ENCODE measurements at regions not wholly inside any gene's neighbourhood (a gene's known extent, or its start where the extent isn't known, plus 50 kb on each side); places are given as distances from the start of the nearest gene placed in this dataset.
"Not testable (repeated sequence)": the region's sequence is repeated elsewhere in the genome, so short reads cannot be mapped to it uniquely, and the experiment has no call there.

DNA sequence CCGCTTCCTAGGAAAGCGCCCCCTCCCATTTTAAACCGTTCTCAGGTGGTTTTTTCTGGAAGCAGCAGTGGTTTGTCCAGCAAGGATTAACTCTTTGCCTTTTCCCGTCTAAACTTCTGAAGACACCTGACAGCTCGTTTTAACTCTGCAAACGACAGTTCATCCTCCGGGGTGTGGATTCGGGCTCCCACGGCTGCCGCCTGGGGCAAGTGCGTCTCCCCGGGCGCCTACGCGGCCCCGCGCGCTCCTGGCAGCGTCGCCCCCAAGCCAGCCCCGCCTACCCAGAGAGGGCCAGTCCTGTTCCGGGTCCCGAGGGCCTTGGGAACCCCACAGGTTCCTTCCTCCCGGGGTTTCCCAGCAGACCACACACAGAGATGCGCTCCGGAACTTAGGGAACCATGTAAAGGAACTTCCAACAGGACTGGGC is 54.4 kb downstream of the PRR18 start:
- Mint-ChIP-seq H3K4me3 (ENCODE audit: unreplicated experiment) (peak overlapping the region; percentile 47), H3K27me3 (ENCODE audit: unreplicated experiment) (no peaks in the 10 kb centered on the region), H3K9me3 (ENCODE audit: unreplicated experiment) (no peaks in the 10 kb centered on the region), H3K36me3 (ENCODE audit: low read depth, unreplicated experiment) (no peaks in the 10 kb centered on the region), H3K27ac (ENCODE audit: unreplicated experiment) (no peak overlapping the region), H3K4me1 (ENCODE audit: unreplicated experiment) (peaks cover 9% of the 10 kb centered on the region)
- DNase-seq (ENCODE audit: low spot score): peak; percentile 31
- TF ChIP-seq, protein P1, sequence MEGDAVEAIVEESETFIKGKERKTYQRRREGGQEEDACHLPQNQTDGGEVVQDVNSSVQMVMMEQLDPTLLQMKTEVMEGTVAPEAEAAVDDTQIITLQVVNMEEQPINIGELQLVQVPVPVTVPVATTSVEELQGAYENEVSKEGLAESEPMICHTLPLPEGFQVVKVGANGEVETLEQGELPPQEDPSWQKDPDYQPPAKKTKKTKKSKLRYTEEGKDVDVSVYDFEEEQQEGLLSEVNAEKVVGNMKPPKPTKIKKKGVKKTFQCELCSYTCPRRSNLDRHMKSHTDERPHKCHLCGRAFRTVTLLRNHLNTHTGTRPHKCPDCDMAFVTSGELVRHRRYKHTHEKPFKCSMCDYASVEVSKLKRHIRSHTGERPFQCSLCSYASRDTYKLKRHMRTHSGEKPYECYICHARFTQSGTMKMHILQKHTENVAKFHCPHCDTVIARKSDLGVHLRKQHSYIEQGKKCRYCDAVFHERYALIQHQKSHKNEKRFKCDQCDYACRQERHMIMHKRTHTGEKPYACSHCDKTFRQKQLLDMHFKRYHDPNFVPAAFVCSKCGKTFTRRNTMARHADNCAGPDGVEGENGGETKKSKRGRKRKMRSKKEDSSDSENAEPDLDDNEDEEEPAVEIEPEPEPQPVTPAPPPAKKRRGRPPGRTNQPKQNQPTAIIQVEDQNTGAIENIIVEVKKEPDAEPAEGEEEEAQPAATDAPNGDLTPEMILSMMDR (IDR thresholded peaks at IDR 0.05; ENCODE audit: unreplicated experiment): no peak

DNA sequence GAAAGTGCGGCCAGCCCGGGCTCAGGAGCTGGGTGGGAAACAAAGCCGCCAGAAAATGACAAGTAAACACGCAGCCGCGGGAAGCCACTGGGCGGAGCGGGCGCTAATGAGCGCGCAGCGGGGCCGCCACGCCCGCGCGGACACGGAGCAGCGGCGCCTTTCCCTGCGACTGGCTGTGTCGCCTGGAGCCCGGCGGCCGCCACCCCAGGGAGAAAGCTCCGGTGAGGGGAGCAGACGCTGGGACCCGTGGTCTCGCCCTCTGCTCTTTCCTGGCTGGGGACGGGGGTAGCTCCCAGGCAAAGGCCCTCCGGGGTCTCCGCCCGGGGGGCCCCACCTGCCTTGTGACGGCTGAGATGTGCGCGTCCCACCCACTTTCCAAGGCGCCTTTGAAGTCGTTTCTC is 54.9 kb downstream of the PRR18 start:
- H3K4me1 Mint-ChIP-seq (ENCODE audit: unreplicated experiment): peaks cover 5% of the 10 kb centered on the region
- no peak overlapping the region for H3K27ac Mint-ChIP-seq (ENCODE audit: unreplicated experiment)
- H3K36me3 Mint-ChIP-seq (ENCODE audit: low read depth, unreplicated experiment): no peaks in the 10 kb centered on the region
- TF ChIP-seq, protein P1 (IDR thresholded peaks at IDR 0.05; ENCODE audit: unreplicated experiment): no peak
- H3K27me3 Mint-ChIP-seq (ENCODE audit: unreplicated experiment): no peaks in the 10 kb centered on the region
- DNase-seq (ENCODE audit: low spot score): peak; percentile 42
- peak overlapping the region; percentile 83 for H3K4me3 Mint-ChIP-seq (ENCODE audit: unreplicated experiment)
- H3K9me3 Mint-ChIP-seq (ENCODE audit: unreplicated experiment): no peaks in the 10 kb centered on the region

DNA sequence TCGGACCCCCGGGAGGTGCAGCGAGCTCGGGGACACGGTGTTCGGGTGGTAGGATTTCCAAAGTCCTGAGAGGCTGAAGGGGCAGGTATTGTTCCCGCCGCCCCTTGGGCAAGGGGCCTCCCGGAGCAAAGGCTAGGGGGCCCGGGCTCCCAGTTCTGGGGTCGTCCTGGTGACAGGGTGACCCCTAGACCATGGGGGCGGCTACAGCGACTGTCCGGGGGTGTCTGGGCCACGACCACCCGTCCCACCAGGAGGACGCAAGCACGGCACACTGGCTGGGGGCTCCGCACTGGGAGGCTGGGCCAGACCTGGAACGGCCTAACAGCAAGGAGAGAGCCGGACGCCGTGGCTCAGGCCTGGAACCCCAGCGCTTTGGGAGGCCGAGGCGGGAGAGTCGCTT is 55.6 kb downstream of the PRR18 start:
- no peak overlapping the region for H3K4me3 Mint-ChIP-seq (ENCODE audit: unreplicated experiment)
- H3K9me3 Mint-ChIP-seq (ENCODE audit: unreplicated experiment): no peaks in the 10 kb centered on the region
- H3K27ac Mint-ChIP-seq (ENCODE audit: unreplicated experiment): no peak overlapping the region
- H3K4me1 Mint-ChIP-seq (ENCODE audit: unreplicated experiment): peaks cover 3% of the 10 kb centered on the region
- no peak for DNase-seq (ENCODE audit: low spot score)
- TF ChIP-seq, protein P1 (IDR thresholded peaks at IDR 0.05; ENCODE audit: unreplicated experiment): no peak
- no peaks in the 10 kb centered on the region for H3K36me3 Mint-ChIP-seq (ENCODE audit: low read depth, unreplicated experiment)
- H3K27me3 Mint-ChIP-seq (ENCODE audit: unreplicated experiment): no peaks in the 10 kb centered on the region

DNA sequence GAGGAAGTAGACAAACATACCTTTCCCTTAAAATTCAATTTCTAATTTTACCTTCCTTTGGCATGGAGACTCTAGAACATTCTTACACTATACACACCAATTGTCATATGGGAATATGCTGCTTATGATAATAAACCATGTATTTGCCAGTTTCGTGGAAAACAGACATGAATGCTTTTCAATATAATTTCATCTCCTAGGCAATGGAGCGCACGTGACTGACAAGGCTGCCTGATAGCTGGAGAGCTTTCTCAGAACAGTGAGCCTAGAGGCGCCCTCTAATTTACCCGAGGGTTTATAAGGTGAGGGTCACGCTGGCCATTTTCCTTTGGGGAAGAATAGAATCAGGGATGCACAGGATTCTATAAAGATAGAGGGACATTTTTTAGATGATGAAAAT is 56.5 kb downstream of the PRR18 start:
- Mint-ChIP-seq H3K36me3 (ENCODE audit: low read depth, unreplicated experiment) (no peaks in the 10 kb centered on the region), H3K4me3 (ENCODE audit: unreplicated experiment) (no peak overlapping the region), H3K27ac (ENCODE audit: unreplicated experiment) (no peak overlapping the region), H3K4me1 (ENCODE audit: unreplicated experiment) (peaks cover 3% of the 10 kb centered on the region), H3K9me3 (ENCODE audit: unreplicated experiment) (no peaks in the 10 kb centered on the region), H3K27me3 (ENCODE audit: unreplicated experiment) (no peaks in the 10 kb centered on the region)
- TF ChIP-seq, protein P1 (IDR thresholded peaks at IDR 0.05; ENCODE audit: unreplicated experiment): no peak
- no peak for DNase-seq (ENCODE audit: low spot score)

DNA sequence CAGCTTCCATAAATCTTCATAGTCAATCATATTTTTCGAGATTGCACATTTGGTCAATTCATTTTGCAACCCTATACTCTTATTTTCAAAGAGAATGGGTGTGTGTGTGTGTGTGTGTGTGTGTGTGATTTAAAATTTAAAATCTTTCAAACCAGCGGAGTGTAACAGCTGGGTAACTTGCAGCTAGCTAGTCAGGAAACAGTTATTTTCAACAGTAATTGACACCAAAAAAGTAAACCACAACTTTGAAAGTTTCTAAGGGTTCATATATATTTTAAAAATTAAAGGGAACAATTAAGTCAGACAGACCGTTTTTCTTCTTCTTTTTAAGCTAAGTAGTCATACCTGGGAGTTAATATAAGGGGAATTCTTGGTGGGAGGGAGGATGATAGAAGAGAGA is 57.0 kb downstream of the PRR18 start:
- no peak for DNase-seq (ENCODE audit: low spot score)
- H3K4me3 Mint-ChIP-seq (ENCODE audit: unreplicated experiment): no peak overlapping the region
- peaks cover 3% of the 10 kb centered on the region for H3K4me1 Mint-ChIP-seq (ENCODE audit: unreplicated experiment)
- no peak overlapping the region for H3K27ac Mint-ChIP-seq (ENCODE audit: unreplicated experiment)
- H3K27me3 Mint-ChIP-seq (ENCODE audit: unreplicated experiment): no peaks in the 10 kb centered on the region
- TF ChIP-seq, protein P1 (IDR thresholded peaks at IDR 0.05; ENCODE audit: unreplicated experiment): no peak
- no peaks in the 10 kb centered on the region for H3K9me3 Mint-ChIP-seq (ENCODE audit: unreplicated experiment)
- no peaks in the 10 kb centered on the region for H3K36me3 Mint-ChIP-seq (ENCODE audit: low read depth, unreplicated experiment)

DNA sequence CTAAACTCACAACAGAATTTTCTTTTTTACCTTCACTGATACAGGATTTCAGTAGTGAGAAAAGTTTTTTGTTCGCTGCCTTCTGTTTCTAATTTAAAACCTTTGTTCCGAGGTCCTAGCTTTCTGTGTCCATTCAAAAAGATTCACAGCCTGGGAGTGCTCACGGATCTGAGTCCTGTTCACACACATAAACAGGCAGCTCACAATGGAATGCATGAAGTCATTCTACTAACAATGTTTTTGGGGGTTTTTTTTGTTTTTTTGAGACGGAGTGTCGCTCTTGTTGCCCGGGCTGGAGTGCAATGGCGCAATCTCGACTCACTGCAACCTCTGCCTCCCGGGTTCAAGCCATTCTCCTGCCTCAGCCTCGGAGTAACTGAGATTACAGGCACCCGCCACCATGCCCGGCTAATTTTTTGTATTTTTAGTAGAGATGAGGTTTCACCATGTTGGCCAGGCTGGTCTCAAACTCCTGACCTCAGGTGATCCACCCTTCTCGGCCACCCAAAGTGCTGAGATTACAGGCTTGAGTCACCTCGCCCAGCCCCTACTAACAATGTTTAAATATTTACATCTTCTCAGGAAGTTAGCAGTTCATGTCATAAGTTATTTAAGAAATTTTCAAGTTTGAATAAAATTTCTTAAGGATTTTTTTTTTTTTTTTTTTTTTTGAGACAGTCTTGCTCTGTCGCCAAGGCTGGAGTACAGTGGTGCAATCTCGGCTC is 59.0 kb downstream of the PRR18 start:
- not testable (repeated sequence) for H3K27me3 Mint-ChIP-seq (ENCODE audit: unreplicated experiment); H3K27ac Mint-ChIP-seq (ENCODE audit: unreplicated experiment); H3K4me3 Mint-ChIP-seq (ENCODE audit: unreplicated experiment); H3K4me1 Mint-ChIP-seq (ENCODE audit: unreplicated experiment); H3K9me3 Mint-ChIP-seq (ENCODE audit: unreplicated experiment); H3K36me3 Mint-ChIP-seq (ENCODE audit: low read depth, unreplicated experiment); DNase-seq (ENCODE audit: low spot score)

Data from endothelial cell (in vitro differentiated cells).